Neural progenitor cell (in vitro differentiated cells): ENCODE measurements at regions not wholly inside any gene's neighbourhood (a gene's known extent, or its start where the extent isn't known, plus 50 kb on each side); places are given as distances from the start of the nearest gene placed in this dataset.
"Not testable (repeated sequence)": the region's sequence is repeated elsewhere in the genome, so short reads cannot be mapped to it uniquely, and the experiment has no call there.

Source experiments
- DNase-seq: peaks from one replicate; pipeline ENCODE4 v3.0.0-alpha.2; 2016; ENCODE audit warnings: low spot score
- H2AFZ ChIP-seq: fragments of 200-600 bp; sonication (generic); replicated peaks from 2 replicates; pipeline ENCODE4 v1.6.1; 2016; ENCODE audit warnings: antibody characterized with exemption
- H3F3A ChIP-seq: fragments of 200-600 bp; sonication (generic); 2 replicates; pipeline ENCODE4 v1.6.1; 2016; ENCODE audit warnings: antibody characterized with exemption, low read depth
- H3K27ac ChIP-seq: fragments of 200-600 bp; sonication (generic); 2 replicates; pipeline ENCODE4 v1.5.1; 2016; ENCODE audit warnings: mild to moderate bottlenecking
- H3K27me3 ChIP-seq: fragments of 200-600 bp; sonication (generic); 2 replicates; pipeline ENCODE4 v1.6.1; 2016; ENCODE audit warnings: mild to moderate bottlenecking, moderate library complexity
- H3K36me3 ChIP-seq: fragments of 200-600 bp; sonication (generic); 2 replicates; pipeline ENCODE4 v1.5.1; 2016
- H3K4me1 ChIP-seq: fragments of 200-600 bp; sonication (generic); 2 replicates; pipeline ENCODE4 v1.6.1; 2016; ENCODE audit warnings: mixed run types
- H3K4me2 ChIP-seq: fragments of 200-600 bp; sonication (generic); 2 replicates; pipeline ENCODE4 v1.6.1; 2016
- H3K4me3 ChIP-seq: fragments of 200-600 bp; sonication (generic); 2 replicates; pipeline ENCODE4 v1.5.1; 2016
- H3K79me2 ChIP-seq: fragments of 200-600 bp; sonication (generic); 2 replicates; pipeline ENCODE4 v1.6.1; 2016; ENCODE audit warnings: low read depth
- H3K9ac ChIP-seq: fragments of 200-600 bp; sonication (generic); 2 replicates; pipeline ENCODE4 v1.6.1; 2016
- H3K9me3 ChIP-seq: fragments of 200-600 bp; sonication (generic); 2 replicates; pipeline ENCODE4 v1.5.1; 2016; ENCODE audit warnings: low read depth
- H4K20me1 ChIP-seq: fragments of 200-600 bp; sonication (generic); 2 replicates; pipeline ENCODE4 v1.6.1; 2016; ENCODE audit warnings: low read depth
- H3K27ac Mint-ChIP-seq: 3 replicates; pipeline ENCODE4 v1.8.0; 2021; ENCODE audit warnings: mixed read lengths
- H3K27me3 Mint-ChIP-seq: 2 replicates; pipeline ENCODE4 v1.8.0; 2022; ENCODE audit warnings: low read depth, mild to moderate bottlenecking, inconsistent platforms, moderate library complexity, mixed read lengths; ENCODE audit not compliant: insufficient read depth
- H3K36me3 Mint-ChIP-seq: 3 replicates; pipeline ENCODE4 v1.8.0; 2021; ENCODE audit warnings: mixed read lengths
- H3K4me1 Mint-ChIP-seq: 3 replicates; pipeline ENCODE4 v1.8.0; 2021; ENCODE audit warnings: mixed read lengths
- H3K4me3 Mint-ChIP-seq: 3 replicates; pipeline ENCODE4 v1.8.0; 2021; ENCODE audit warnings: mild to moderate bottlenecking, moderate library complexity, mixed read lengths
- H3K9me3 Mint-ChIP-seq: 3 replicates; pipeline ENCODE4 v1.8.0; 2020; ENCODE audit warnings: mixed read lengths
- CTCF ChIP-seq: fragments of 200-600 bp; sonication (generic); IDR thresholded peaks from 2 replicates; pipeline ENCODE4 v1.5.1; 2017; ENCODE audit warnings: antibody characterized with exemption, mild to moderate bottlenecking
- EZH2 ChIP-seq: fragments of 200-600 bp; sonication (generic); IDR thresholded peaks from 2 replicates; pipeline ENCODE4 v1.6.1; 2017; ENCODE audit warnings: antibody characterized with exemption, mild to moderate bottlenecking, moderate library complexity
- EZH2phosphoT487 ChIP-seq: fragments of 200-600 bp; sonication (generic); IDR thresholded peaks from 2 replicates; pipeline ENCODE4 v1.6.1; 2017; ENCODE audit warnings: antibody characterized with exemption

GRCh38 chr1:233465745-233466343, 138.3 kb downstream of the MAP3K21 start:
- Histone ChIP-seq H2AFZ (no peak overlapping the region), H3K4me3 (no peak overlapping the region), H4K20me1 (no peaks in the 10 kb centered on the region), H3K9me3 (no peaks in the 10 kb centered on the region), H3K36me3 (no peaks in the 10 kb centered on the region), H3K4me1 (peaks cover 4% of the 10 kb centered on the region), H3K79me2 (no peaks in the 10 kb centered on the region), H3F3A (peaks cover 4% of the 10 kb centered on the region), H3K27ac (no peak overlapping the region), H3K27me3 (no peaks in the 10 kb centered on the region), H3K4me2 (no peak overlapping the region), H3K9ac (no peak overlapping the region)
- H3K4me3 Mint-ChIP-seq: no peak overlapping the region
- no peaks in the 10 kb centered on the region for H3K36me3 Mint-ChIP-seq
- H3K27ac Mint-ChIP-seq: no peak overlapping the region
- no peak for TF ChIP-seq CTCF
- no peak for TF ChIP-seq EZH2
- no peak for TF ChIP-seq EZH2phosphoT487
- DNase-seq: no peak
- no peaks in the 10 kb centered on the region for H3K27me3 Mint-ChIP-seq
- H3K9me3 Mint-ChIP-seq: peaks cover 3% of the 10 kb centered on the region
- H3K4me1 Mint-ChIP-seq: no peaks in the 10 kb centered on the region

- no peak overlapping the region for H3K27ac Mint-ChIP-seq
- peak; percentile 27 for DNase-seq
- H3K9me3 ChIP-seq: peaks cover 6% of the 10 kb centered on the region
- H3K36me3 ChIP-seq: no peaks in the 10 kb centered on the region
- no peak overlapping the region for H3K4me2 ChIP-seq
- peaks cover 5% of the 10 kb centered on the region for H3K4me1 ChIP-seq
- no peaks in the 10 kb centered on the region for H4K20me1 ChIP-seq
- no peaks in the 10 kb centered on the region for H3K4me1 Mint-ChIP-seq
- peaks cover 2% of the 10 kb centered on the region for H3K27me3 Mint-ChIP-seq
- H2AFZ ChIP-seq: no peak overlapping the region
- H3K4me3 ChIP-seq: no peak overlapping the region
- H3F3A ChIP-seq: peaks cover 17% of the 10 kb centered on the region
- no peak overlapping the region for H3K27ac ChIP-seq
- no peak overlapping the region for H3K9ac ChIP-seq
- no peaks in the 10 kb centered on the region for H3K36me3 Mint-ChIP-seq
- TF ChIP-seq CTCF: no peak
- no peak for TF ChIP-seq EZH2phosphoT487
- no peak for TF ChIP-seq EZH2
- H3K9me3 Mint-ChIP-seq: peaks cover 8% of the 10 kb centered on the region
- no peaks in the 10 kb centered on the region for H3K79me2 ChIP-seq
- no peaks in the 10 kb centered on the region for H3K27me3 ChIP-seq
- H3K4me3 Mint-ChIP-seq: no peak overlapping the region
These were observed 143.0 kb upstream of the KCNK1 start for GRCh38 chr1:233470741-233471499.

GRCh38 chr1:233471851-233472250, 142.1 kb upstream of the KCNK1 start:
- H3K4me1 Mint-ChIP-seq, H3K36me3 ChIP-seq, H3K27ac Mint-ChIP-seq, H3K9ac ChIP-seq, H3K4me2 ChIP-seq, H3K4me1 ChIP-seq, DNase-seq, H3K9me3 Mint-ChIP-seq, H3K4me3 Mint-ChIP-seq, H3K27me3 Mint-ChIP-seq, H3K36me3 Mint-ChIP-seq, H3K27me3 ChIP-seq, H3K4me3 ChIP-seq, H3K27ac ChIP-seq, H4K20me1 ChIP-seq, H3K9me3 ChIP-seq, H2AFZ ChIP-seq, H3K79me2 ChIP-seq: not testable (repeated sequence)
- H3F3A ChIP-seq: peaks cover 17% of the 10 kb centered on the region

DNA sequence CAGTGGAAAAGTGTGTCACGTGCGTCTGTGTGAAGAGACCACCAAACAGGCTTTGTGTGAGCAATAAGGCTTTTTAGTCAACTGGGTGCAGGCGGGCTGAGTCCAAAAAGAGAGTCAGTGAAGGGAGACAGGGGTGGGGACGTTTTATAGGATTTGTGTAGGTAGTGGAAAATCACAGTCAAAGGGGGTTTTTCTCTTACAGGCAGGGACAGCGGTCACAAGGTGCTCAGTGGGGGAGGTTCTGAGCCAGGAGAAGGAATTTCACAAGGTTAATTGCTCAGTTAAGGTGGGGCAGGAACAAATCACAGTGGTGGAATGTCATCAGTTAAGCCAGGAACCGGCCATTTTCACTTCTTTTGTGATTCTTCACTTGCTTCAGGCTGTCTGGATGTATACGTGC, 141.1 kb upstream of the KCNK1 start:
- H3F3A ChIP-seq: peaks cover 17% of the 10 kb centered on the region
- not testable (repeated sequence) for H3K9ac ChIP-seq, H3K36me3 ChIP-seq, H3K27me3 Mint-ChIP-seq, H3K4me2 ChIP-seq, H3K4me3 ChIP-seq, H3K36me3 Mint-ChIP-seq, H3K79me2 ChIP-seq, H3K4me3 Mint-ChIP-seq, H4K20me1 ChIP-seq, H3K4me1 Mint-ChIP-seq, H3K27me3 ChIP-seq, H3K4me1 ChIP-seq, H3K9me3 Mint-ChIP-seq, H3K9me3 ChIP-seq, DNase-seq, H3K27ac ChIP-seq, H2AFZ ChIP-seq, H3K27ac Mint-ChIP-seq
